Esophagus muscularis mucosa (tissue), 4 donors: ENCODE measurements at regions not wholly inside any gene's neighbourhood (a gene's known extent, or its start where the extent isn't known, plus 50 kb on each side); places are given as distances from the start of the nearest gene placed in this dataset.

ENCODE experiments used
- DNase-seq: peaks from one replicate; pipeline ENCODE4 v3.0.0-alpha.2; 2017; ENCODE audit errors: extremely low spot score
- H3K27ac ChIP-seq, 4 donors: fragments of 200-600 bp; sonication (generic); replicated peaks in 1 of 4; 1 replicate in 3 of 4; 2 replicates in 1 of 4; pipeline ENCODE4 v1.5.1; 2016 to 2019; ENCODE audit warnings: mild to moderate bottlenecking in 1 of 4
- H3K27me3 ChIP-seq, 4 donors: fragments of 200-600 bp; sonication (generic); one replicate each; pipeline versions ENCODE4 v1.5.1 to v1.6.0; 2016 to 2019
- H3K36me3 ChIP-seq, 4 donors: fragments of 200-600 bp; sonication (generic); one replicate each; pipeline ENCODE4 v1.5.1; 2016 to 2019
- H3K4me1 ChIP-seq, 4 donors: fragments of 200-600 bp; sonication (generic); one replicate each; pipeline ENCODE4 v1.5.1; 2016 to 2019
- H3K4me3 ChIP-seq, 4 donors: fragments of 200-600 bp; sonication (generic); 1 replicate in 2 of 4; 2 replicates in 2 of 4; pipeline ENCODE4 v1.5.1; 2016 to 2019; ENCODE audit warnings: mild to moderate bottlenecking in 4 of 4, moderate library complexity in 1 of 4
- H3K9me3 ChIP-seq, 4 donors: fragments of 200-600 bp; sonication (generic); 1 replicate in 3 of 4; 2 replicates in 1 of 4; pipeline ENCODE4 v1.5.1; 2016 to 2019
- CTCF ChIP-seq, 3 experiments: fragments of 200-600 bp in 2 of 3; fragments of 450-650 bp in 1 of 3; sonication (generic) in 2 of 3; IDR thresholded peaks; one replicate each; pipeline ENCODE4 v1.5.1; 2017 to 2019; ENCODE audit warnings: antibody characterized with exemption in 3 of 3, mild to moderate bottlenecking in 2 of 3, moderate library complexity in 1 of 3
- EP300 ChIP-seq: sonication (generic); formaldehyde crosslinking; IDR thresholded peaks from one replicate; pipeline ENCODE4 v1.6.1; 2017; ENCODE audit warnings: antibody characterized with exemption
- POLR2A ChIP-seq: fragments of 450-650 bp; IDR thresholded peaks from one replicate; pipeline ENCODE4 v1.6.1; 2017; ENCODE audit warnings: antibody characterized with exemption, moderate library complexity, mild to moderate bottlenecking, low read depth
- POLR2AphosphoS5 ChIP-seq, 2 donors: sonication (generic); formaldehyde crosslinking; IDR thresholded peaks; one replicate each; pipeline ENCODE4 v1.6.1; 2017; ENCODE audit warnings: antibody characterized with exemption in 2 of 2
- WGBS: methylation state at CpG from one replicate; pipeline ENCODE4 v1.1.5; 2018; 5-methylcytosine and 5-hydroxymethylcytosine counted together
- intact Hi-C: fragments of 100-400 bp; cut with DNase I; formaldehyde crosslinking; loops from one replicate; pipeline ENCODE4 v1.15.1; 2023

- WGBS, result 83% methylated on average over 8 of the region's 8 CpGs
- Histone ChIP-seq H3K27ac (no peak overlapping the region), H3K4me1 (no peaks in the 10 kb centered on the region), H3K36me3 (no peaks in the 10 kb centered on the region), H3K4me3 (no peak overlapping the region), H3K27me3 (peaks cover 0 to 28% (median 0%) of the 10 kb centered on the region in 4 donors), H3K9me3 (no peaks in the 10 kb centered on the region)
- DNase-seq, result no peak
- intact Hi-C loops, result no loop called here
- no peak for TF ChIP-seq EP300
- no peak for TF ChIP-seq POLR2A
- TF ChIP-seq CTCF (IDR thresholded peaks at IDR 0.05), result no peak
- no peak for TF ChIP-seq POLR2AphosphoS5 (IDR thresholded peaks at IDR 0.05)
Observed at GRCh38 chr2:176626796-176627195, 357.6 kb downstream of the MTX2 start.

GRCh38 chr2:176628438-176628837, 359.2 kb downstream of the MTX2 start:
- Histone ChIP-seq H3K27ac (no peak overlapping the region), H3K27me3 (peaks cover 0 to 28% (median 0%) of the 10 kb centered on the region in 4 donors), H3K9me3 (no peaks in the 10 kb centered on the region), H3K4me1 (no peaks in the 10 kb centered on the region), H3K4me3 (no peak overlapping the region), H3K36me3 (no peaks in the 10 kb centered on the region)
- TF ChIP-seq POLR2A, result no peak
- DNase-seq, result no peak
- intact Hi-C loops, result no loop called here

- 49% methylated on average over 2 of the region's 2 CpGs for WGBS
- intact Hi-C loops, result no loop called here
- TF ChIP-seq CTCF (IDR thresholded peaks at IDR 0.05) (no peak), EP300 (no peak), POLR2A (no peak), POLR2AphosphoS5 (IDR thresholded peaks at IDR 0.05) (no peak)
- Histone ChIP-seq H3K36me3 (no peaks in the 10 kb centered on the region), H3K27me3 (peaks cover 0 to 50% (median 9%) of the 10 kb centered on the region in 4 donors), H3K4me1 (peaks cover 8 to 15% (median 10%) of the 10 kb centered on the region in 4 donors), H3K9me3 (no peaks in the 10 kb centered on the region), H3K27ac (no peak overlapping the region), H3K4me3 (no peak overlapping the region)
- no peak for DNase-seq
Observed at GRCh38 chr2:176633754-176634153, 364.5 kb downstream of the MTX2 start.

GRCh38 chr2:176636401-176636800, 367.2 kb downstream of the MTX2 start:
- no peaks in the 10 kb centered on the region for H3K36me3 ChIP-seq
- H3K9me3 ChIP-seq, result no peaks in the 10 kb centered on the region
- no peak overlapping the region for H3K4me3 ChIP-seq
- H3K4me1 ChIP-seq, result peaks cover 8 to 15% (median 10%) of the 10 kb centered on the region in 4 donors
- WGBS, result 83% methylated on average over 3 of the region's 3 CpGs
- TF ChIP-seq POLR2A (no peak), CTCF (IDR thresholded peaks at IDR 0.05) (no peak), EP300 (no peak), POLR2AphosphoS5 (IDR thresholded peaks at IDR 0.05) (no peak)
- no peak for DNase-seq
- intact Hi-C loops, result loop anchor here (5.0 kb wide), 4 partner anchors 84 to 511 kb away; partner anchors contain the start of gene HOXD8
- no peak overlapping the region for H3K27ac ChIP-seq
- peaks cover 0 to 77% (median 11%) of the 10 kb centered on the region in 4 donors for H3K27me3 ChIP-seq

- H3K36me3 ChIP-seq, result no peaks in the 10 kb centered on the region
- TF ChIP-seq POLR2A (no peak), EP300 (no peak), POLR2AphosphoS5 (IDR thresholded peaks at IDR 0.05) (no peak), CTCF (IDR thresholded peaks at IDR 0.05) (no peak)
- DNase-seq, result no peak
- H3K27me3 ChIP-seq, result peaks cover 0 to 84% (median 11%) of the 10 kb centered on the region in 4 donors
- 48% methylated on average over 13 of the region's 13 CpGs for WGBS
- peak overlapping the region; percentile 61 to 76 (median 68) for H3K27ac ChIP-seq
- intact Hi-C loops, result loop anchor here (5.0 kb wide), 4 partner anchors 85 to 510 kb away; partner anchors contain the start of gene HOXD8
- H3K4me3 ChIP-seq, result peak overlapping the region; percentile 63 to 76 (median 66)
- peaks cover 8 to 15% (median 10%) of the 10 kb centered on the region in 4 donors for H3K4me1 ChIP-seq
- no peaks in the 10 kb centered on the region for H3K9me3 ChIP-seq
Observed at GRCh38 chr2:176637142-176637485, 367.9 kb downstream of the MTX2 start.
